ENCODE measurements at regions not wholly inside any gene's neighbourhood (a gene's known extent, or its start where the extent isn't known, plus 50 kb on each side); places are given as distances from the start of the nearest gene placed in this dataset.
"Not testable (repeated sequence)": the region's sequence is repeated elsewhere in the genome, so short reads cannot be mapped to it uniquely, and the experiment has no call there.

DNA sequence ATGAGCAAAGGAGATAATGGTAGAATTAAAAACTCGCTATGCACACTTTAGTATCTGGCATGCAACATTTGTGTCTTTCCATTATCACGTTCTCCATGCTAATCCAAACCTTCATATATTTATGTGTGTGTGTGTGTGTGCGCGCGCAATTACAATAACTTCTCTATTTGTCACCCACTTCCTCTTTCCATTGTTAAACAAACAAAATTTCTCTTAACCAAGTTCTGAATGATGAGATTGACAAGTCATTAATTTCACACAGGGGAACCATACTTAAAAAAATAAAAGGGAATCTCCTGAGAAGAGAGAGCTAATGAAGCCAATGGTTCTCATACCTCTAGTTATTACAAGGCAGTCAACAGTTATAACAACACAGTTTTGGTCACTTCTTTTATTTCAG is 575.9 kb upstream of the MDGA2 start:
- no peak for DNase-seq

DNA sequence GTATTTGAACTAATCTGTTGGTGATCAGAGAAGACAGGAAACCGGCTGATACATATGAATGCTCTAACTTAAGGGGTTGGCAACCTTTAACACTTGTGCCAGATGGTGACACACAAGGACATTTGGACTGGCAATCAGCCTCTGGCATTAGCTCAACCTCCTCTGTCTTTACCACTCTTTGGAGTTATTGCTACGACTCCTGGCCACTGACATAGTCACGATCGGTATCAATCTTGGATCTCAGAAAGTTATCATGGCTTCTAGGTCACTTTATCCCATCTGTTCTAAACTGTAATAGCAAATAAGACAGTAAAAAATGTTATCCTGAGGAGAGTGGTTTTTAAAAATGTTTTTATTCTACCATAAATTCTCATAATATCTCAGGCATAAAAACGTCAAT is 575.2 kb upstream of the MDGA2 start:
- DNase-seq = no peak

DNA sequence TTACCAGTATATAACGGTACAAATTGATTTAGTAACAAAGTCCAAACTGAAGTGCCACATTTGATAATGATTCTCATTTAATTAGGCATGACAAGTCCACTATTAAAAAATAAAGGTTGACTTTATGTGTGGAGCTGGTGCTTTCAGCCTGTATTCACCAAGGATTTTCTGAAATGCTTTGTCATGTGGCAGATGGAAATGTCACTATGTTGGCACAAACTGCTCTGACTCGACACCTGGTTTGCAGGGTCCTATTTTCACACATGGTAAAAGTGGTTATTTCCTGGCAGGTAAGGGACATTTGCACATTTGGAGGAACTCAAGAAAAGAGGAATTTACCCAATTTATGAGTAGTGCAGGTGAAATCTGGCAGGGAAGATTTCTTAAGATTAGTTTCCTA is 572.6 kb upstream of the MDGA2 start:
- DNase-seq = no peak

DNA sequence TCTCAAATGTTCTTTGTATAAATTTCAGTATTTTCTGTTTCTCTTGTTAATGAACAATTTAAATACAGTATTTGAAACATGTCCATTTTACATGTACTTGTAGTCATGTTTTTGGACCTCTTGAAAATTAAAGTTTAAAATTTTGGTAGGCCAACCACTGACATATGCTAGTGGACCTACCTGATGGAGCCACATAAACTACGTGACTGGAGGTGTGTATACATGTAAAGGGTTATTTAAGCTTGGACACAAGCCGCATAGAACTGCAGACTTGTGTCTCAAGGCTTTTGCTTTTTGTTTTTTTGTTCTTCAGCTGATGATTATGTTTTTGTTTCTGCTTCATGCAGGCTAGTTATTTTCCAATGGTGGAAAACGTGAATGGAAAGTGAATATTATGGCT is 568.5 kb upstream of the MDGA2 start:
- no peak for DNase-seq

DNA sequence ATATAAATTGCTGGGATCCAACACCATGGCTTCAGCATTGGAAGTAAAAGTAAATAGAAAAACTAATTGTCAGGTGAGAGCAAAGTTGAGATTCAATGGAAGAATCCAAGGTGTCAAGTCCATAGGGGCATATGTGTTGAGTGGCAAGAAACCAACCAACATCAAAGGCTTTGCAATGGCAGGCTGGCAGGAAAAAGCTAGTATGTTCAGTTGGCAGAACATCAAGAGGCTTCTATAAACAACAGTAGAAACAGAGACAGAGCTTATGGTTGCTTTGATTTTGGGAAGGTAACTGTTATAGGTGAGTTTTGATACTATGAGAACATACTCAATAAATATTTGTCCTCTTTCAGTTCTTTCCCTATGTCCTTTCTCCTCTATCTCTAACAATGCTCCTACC is 553.7 kb upstream of the MDGA2 start:
- DNase-seq = no peak

DNA sequence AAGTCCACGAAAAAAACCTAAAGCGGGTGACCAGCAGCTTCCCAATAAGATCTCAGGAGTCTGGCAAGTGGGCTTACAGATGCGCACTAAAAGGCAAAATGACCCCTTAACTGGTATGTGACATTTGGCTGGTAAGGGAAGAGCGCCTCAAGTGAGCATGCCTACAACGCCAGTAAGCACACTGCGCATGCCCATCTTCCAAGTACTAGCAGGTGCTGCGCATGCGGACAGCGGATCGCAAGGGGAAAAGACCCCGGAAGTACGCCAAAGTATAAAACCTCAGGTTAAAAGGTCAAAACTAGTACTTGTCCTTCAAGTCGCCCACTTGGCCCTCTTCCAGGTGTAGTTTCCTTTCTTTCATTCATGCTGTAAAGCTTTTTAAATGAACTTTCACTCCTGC is 518.5 kb upstream of the MDGA2 start:
- no peak for DNase-seq

DNA sequence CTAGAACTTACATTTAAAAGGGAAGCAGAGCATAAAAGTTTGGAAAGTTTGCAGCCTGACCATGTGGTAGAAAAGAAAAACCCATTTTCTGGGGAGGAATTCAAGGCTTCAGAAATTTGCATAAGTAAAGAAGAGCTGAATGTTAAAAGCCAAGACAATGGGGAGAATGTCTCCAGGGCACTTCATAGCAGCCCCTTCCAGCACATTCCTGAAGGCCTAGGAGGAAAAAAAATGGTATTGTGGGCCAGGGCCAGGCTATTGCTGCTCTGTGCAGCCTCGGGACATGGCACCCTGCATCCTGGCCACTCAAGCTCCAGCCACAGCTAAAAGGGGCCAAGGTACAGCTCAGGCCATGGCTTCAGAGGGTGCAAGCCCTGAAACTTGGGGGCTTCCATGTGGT is 474.2 kb upstream of the MDGA2 start:
- DNase-seq = not testable (repeated sequence)

DNA sequence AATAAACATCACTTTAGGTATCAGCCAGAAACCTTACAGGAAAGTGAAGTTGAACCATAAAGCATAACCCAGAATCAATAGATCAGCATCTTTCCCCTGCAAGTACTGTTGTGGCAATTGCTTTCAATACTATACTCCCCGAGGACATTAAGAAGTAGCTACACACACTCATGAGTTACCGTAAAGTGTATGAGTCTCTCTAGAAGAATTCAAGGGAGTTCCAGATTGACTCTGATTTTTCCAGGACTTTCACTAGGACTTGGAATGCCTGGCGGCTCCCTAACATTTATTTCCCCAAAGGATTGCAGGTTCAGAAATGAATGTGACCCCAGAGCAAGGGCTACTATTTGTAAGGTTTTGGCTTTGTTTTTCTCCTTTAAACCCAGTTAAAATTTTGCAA is 465.4 kb upstream of the MDGA2 start:
- no peak for DNase-seq

DNA sequence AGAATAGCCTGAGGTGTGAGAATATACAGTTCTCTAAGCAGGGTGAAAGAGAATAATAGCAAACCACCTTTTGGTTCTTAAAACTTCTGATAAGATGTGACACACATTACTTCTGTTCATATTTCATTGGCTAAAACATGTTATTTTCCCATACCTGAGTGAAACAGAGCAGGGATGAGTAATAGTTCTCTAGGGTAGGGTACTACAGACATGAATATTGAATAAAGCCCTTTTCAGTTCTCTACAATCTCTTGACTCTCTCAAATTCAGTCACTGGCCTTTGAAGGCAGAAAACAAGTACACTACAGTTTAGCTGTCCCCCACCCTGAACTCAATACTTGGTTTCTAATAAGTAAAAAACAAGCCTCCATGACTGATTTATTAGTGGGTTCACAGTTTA is 454.1 kb upstream of the MDGA2 start:
- no peak for DNase-seq

DNA sequence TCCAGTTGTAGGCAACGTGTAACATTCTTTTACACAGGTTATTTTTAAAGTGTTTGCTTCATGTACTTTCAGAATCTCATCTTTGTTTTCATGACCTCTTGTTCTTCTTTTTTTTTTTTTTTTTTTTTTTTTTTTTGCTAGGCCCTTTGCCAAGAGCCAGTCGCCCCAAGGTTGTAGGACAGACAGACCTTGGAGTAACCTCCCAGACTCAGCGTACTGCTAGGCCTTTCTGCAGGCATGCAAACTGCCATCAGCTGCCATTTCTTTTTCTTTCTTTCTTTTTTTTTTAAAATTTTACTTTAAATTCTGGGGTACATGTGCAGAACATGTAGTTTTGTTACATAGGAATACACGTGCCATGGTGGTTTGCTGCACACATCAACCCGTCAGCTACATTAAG is 452.3 kb upstream of the MDGA2 start:
- DNase-seq = no peak

DNA sequence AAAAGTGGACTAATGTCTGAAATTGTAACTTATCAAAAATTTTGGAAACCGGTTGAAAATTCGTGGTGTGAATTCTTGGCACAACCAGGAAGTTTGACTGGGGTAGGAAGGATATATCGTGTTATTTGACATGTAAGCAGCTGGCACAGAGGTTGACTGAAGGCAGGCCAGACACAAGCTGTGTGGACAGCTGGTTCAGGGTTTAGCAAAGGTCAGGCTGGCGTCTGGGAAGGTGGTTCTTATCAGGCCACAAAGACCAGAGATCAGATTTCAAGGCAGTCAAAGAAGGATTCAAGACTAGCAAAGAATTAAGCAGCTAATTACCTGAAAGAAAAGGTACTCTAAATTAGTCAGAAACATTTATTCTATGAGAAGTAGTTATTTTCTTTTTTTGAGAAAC is 450.2 kb upstream of the MDGA2 start:
- no peak for DNase-seq

DNA sequence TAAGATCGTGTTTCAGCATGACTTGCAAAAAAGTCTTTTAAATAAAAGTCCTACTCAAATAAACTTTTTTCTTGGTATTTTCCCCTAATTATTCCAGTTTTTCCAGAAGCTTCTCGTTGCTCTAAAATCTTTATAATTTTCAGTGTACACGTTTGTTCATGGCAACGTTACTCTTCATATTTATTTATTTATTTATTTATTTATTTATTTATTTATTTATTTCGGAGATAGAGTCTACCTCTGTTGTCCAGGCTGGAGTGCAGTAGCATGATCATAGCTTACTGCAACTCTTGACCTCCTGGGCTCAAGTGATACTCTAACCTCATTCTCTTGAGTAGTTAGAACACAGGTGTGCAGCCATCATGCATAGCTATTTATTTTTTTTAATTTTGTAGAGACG is 438.3 kb upstream of the MDGA2 start:
- DNase-seq = no peak

DNA sequence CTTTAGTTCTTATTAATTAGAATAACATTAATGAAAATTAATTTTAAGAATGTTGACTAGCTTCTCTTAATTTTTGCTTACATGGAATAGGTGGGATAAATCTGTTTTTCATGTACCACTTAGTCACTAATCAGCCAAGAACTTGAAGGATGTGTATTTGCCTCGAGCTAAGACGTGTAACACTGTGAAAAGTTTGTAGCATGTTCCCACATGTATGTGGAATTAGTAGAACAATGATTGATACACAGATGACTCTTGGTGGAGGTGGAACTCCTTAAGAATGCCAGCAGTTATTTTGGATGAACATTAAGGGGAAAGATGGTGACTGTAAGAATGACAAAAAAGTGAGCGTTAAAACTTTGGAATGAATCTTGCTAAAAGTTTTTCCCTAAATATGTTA is 435.7 kb upstream of the MDGA2 start:
- no peak for DNase-seq

DNA sequence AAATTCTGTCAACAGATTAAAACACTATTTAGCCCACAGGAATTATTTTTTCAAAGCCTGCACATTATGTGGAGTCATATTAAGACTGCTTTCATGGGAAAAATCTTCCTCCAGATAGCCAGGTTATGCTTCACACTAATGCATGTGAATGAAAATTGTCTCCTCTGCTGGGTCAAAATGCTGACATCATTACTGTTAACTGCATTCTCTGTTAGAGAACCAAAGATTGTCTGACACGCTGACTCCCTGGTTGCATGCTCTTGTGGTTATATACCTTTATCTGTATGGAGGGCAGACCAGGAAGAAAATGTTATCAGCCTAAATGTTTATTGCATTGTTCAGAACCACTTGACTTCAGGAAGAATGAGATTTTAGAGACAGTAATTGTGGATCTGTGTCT is 432.2 kb upstream of the MDGA2 start:
- no peak for DNase-seq

DNA sequence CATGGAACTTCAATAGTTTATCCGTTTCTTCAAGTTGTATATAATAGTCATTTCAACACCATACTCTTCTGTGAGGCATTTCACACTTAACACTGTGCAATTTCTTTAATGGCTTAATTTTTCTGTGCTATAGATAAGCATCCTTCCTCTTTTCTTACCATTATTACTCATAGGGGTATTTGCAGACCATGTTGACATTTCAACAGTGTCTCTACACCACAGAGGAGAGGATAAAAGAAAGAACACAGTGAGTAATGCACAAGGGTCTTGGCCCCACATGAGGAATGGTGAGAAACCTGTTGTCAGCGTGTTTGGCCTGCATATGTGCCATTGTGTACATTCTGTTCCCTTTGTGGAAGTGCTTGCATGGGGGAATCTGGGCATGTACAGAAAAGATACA is 421.5 kb upstream of the MDGA2 start:
- DNase-seq = no peak

DNA sequence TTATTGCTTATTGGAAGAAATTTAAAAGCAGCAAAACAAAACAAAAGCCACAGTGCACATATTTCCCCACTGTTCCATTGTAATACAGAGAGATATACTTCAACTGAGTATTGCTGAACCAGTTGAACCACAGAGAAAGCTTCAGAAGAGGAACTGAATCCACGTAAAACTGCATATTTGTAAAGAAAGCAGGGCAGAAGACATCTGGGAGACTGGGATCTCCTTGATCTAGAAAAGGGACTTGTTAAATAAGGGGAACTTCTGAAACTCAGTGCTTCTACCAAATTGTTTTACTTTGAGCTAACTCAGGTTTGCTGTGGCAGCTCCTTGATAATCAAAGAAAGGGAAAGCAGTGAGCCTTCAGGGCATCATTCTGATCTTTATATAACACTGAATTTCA is 411.1 kb upstream of the MDGA2 start:
- DNase-seq = no peak

DNA sequence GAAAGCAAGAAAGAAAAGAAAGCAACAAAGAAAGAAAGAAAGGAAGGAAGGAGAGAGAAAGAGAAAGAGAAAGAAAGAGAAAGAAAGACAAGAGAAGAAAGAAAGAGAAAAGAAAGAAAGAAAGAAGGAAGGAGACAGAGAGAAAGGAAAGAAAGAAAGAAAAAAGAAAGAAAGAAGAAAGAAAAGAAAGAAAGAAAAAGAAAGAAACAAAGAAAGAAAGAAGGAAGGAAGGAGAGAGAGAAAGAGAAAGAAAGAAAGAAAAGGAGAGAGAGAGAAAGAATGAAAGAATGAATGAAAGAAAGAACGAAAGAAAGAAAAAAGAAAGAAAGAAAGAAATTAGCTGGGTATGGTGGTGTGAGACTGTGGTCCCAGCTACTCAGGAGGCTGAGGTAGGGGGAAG is 400.1 kb upstream of the MDGA2 start:
- no peak for DNase-seq

DNA sequence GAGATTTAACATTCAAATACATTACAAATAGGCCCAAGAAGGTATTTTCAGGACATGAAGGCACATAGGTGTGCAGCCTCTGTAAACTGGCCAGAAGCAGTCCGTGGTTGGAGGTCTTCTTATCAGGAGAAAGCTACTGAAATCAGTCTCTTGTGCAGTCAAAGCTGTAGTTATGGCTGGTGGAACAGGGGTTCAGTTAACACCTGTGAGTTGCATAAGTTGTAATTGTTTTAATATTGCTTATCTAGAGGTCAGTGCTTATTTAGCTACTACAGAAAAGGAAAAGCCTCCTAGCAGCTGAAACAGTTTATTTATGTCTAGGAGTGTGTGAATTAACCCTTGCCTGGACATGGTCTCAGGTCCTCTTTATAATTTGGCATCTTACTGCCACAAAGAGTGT is 377.6 kb upstream of the MDGA2 start:
- no peak for DNase-seq

DNA sequence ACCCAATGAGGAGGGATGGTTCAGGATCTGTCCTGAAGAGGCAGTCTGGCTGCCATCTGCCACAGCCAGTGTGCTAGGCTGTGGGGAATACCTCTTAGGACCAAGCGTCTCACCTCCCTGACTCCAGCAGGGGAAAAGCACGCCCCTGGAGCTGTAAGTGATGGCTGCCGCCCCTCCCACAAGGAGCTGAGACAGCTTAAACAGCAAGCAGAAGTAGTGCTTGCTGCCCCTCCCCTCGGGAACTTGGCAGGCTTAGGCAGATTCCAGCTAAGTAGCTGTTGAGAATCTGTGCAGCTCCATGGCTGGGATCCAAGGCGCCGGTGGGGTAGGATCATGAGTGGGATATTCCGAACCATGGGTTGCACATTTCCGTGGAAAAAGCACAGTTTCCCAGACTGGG is 360.4 kb upstream of the MDGA2 start:
- DNase-seq = no peak

DNA sequence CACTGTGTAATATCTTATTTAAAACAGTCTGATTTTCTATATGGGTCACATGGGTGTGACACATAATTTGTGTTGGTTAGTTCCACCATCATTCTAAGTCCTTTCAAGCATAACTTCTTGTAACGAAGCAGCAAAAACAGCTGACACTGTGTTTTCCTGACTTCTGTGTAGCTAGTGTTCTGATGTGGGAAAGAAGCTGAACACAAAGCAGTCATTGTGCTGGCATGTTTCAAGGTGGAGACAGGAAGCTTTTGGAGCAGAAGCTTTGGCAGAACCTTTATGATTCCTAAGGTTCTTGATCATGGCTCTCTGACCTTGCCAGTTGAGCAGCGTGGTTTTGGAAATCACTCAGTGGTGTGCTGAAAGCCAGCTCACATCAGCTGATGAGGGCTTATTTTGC is 351.7 kb upstream of the MDGA2 start:
- no peak for DNase-seq

DNA sequence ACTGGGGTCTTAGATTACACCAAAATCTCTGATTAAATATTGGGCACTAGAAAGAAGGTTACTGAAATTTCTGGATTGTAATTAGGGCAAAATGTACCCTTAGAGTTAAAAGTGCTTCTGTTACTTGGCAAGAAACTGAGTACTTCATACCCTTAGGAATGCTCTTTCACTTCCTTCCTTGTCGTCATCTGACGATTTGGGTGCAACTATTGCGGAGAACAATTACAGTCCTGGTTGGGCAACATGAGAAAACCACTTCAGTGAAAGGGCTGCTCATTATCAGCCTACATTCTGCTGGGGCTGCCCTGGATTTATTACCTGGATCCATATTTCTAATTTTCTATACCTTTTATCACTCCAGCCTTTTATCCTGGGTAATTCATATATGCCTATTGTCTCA is 348.5 kb upstream of the MDGA2 start:
- DNase-seq = no peak

DNA sequence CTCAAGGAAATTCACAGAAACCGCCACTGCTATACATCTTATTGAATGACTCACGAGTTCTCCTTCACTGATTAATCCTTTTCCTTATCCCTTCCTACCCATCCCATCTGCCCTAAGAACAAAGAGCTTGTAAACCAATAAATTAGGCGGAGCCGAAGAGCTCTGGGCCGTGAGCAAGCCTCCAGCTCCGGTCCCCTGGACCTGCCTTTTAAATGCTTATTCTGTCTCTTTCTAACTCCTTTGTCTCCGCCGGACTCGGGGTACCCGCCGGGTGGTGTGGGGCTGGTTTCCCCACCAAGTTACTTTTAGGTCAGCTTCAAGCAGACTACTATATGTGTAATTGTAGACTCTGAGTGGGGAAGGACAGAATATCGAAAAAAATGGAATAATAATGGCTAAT is 336.1 kb upstream of the MDGA2 start:
- not testable (repeated sequence) for DNase-seq

DNA sequence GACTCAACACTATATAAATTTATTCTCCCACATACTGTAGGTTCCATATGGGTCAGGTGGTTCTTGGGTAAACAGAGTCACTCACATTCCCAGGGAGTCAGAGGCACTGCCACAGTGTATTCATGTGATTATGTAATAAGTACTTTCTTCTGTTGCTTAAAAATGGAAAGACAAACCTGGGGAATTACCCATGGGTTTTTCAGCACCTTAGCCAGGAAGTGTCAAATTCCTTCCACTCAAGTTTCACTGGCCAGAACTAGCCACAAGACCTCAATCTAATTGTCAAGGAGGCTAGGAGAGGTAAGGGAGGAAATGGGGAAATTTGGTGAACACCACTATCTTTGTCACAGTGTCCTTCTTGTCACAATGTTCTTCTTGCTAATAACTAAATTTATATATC is 333.2 kb upstream of the MDGA2 start:
- DNase-seq = no peak

DNA sequence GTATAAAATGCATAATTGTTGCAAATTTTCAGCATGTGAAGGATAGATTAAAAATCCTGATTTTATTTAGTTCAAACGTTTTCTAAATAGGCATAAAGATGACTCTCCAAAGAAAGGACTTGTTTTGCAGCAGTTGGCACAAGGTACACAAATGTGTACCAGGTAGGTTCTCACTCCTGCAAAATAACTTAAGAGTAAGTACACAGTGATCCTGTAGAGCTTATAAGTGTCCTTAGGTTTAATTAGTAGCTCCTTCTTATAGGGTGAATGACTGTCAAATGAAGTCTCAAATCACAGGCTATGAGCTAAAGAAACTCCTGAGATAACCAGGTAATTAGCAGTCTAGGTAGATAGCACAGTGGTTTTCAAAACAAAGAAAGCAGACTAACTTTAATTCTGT is 330.6 kb upstream of the MDGA2 start:
- DNase-seq = no peak

DNA sequence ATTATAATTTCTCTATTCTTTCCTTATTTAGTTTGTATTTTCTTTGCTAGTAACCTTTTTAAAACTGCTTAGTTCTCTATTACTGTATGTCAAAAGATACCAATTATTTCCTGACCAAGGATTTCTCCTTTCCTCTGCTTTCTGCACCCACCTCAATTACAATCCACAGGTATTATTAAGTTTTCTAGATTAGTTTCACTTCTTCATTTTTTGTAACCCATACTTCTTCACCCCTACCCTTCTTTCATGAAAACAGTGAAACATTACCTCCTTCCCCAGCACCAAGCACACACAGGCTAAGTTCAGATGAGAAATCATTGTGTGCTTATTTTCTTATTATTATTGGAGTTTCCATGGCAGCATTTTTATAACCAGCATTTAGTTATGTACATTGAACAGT is 318.5 kb upstream of the MDGA2 start:
- DNase-seq = no peak

DNA sequence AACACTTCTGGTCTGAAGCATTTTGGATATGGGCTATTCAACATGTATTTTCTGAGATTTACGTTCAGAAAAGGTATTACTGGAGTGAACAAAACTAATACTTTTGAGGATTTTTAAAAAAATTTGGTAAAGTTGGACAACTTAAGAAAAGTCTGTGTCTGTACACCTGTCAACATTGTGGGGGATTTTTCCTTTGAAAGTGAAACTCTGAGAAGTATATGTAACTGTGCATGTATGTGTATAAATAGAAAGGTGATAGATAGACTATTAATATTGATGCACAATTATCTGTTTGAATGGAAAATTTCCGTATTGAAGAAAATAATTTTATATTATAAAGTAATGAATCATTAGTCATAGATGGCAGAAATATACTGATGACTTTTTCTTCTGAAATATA is 312.8 kb upstream of the MDGA2 start:
- no peak for DNase-seq
